ENCODE measurements at regions not wholly inside any gene's neighbourhood (a gene's known extent, or its start where the extent isn't known, plus 50 kb on each side); places are given as distances from the start of the nearest gene placed in this dataset.

- TF ChIP-seq FOXP2 (optimal IDR thresholded peaks at IDR 0.05; ENCODE audit: borderline replicate concordance, extremely low read depth, extremely low read length, insufficient read depth) (no peak), POLR2AphosphoS5 (IDR thresholded peaks at IDR 0.05; ENCODE audit: low read depth, low read length) (no peak), TAF1 (IDR thresholded peaks at IDR 0.05; ENCODE audit: borderline replicate concordance, insufficient read depth, low read length) (no peak), REST (IDR thresholded peaks at IDR 0.05; ENCODE audit: insufficient read depth in 1 of 2, low read depth in 2 of 2, low read length in 2 of 2) (no peak), SIN3A (IDR thresholded peaks at IDR 0.05; ENCODE audit: borderline replicate concordance, insufficient read depth, low read length) (no peak)
Measured at GRCh38 chr11:112318184-112318591, 57.5 kb upstream of the PLET1 start.

GRCh38 chr11:112318661-112319060, 58.0 kb upstream of the PLET1 start:
- TF ChIP-seq REST (IDR thresholded peaks at IDR 0.05; ENCODE audit: insufficient read depth in 1 of 2, low read depth in 2 of 2, low read length in 2 of 2) (no peak), SIN3A (IDR thresholded peaks at IDR 0.05; ENCODE audit: borderline replicate concordance, insufficient read depth, low read length) (no peak)

GRCh38 chr11:112320668-112321067, 60.0 kb upstream of the PLET1 start:
- TF ChIP-seq TAF1 (IDR thresholded peaks at IDR 0.05; ENCODE audit: borderline replicate concordance, insufficient read depth, low read length) (no peak), SIN3A (IDR thresholded peaks at IDR 0.05; ENCODE audit: borderline replicate concordance, insufficient read depth, low read length) (no peak), POLR2AphosphoS5 (IDR thresholded peaks at IDR 0.05; ENCODE audit: low read depth, low read length) (no peak), REST (IDR thresholded peaks at IDR 0.05; ENCODE audit: insufficient read depth in 1 of 2, low read depth in 2 of 2, low read length in 2 of 2) (no peak), FOXP2 (optimal IDR thresholded peaks at IDR 0.05; ENCODE audit: borderline replicate concordance, extremely low read depth, extremely low read length, insufficient read depth) (no peak)

- TF ChIP-seq TAF1 (IDR thresholded peaks at IDR 0.05; ENCODE audit: borderline replicate concordance, insufficient read depth, low read length) (no peak), REST (IDR thresholded peaks at IDR 0.05; ENCODE audit: insufficient read depth in 1 of 2, low read depth in 2 of 2, low read length in 2 of 2) (no peak), POLR2AphosphoS5 (IDR thresholded peaks at IDR 0.05; ENCODE audit: low read depth, low read length) (no peak), SIN3A (IDR thresholded peaks at IDR 0.05; ENCODE audit: borderline replicate concordance, insufficient read depth, low read length) (no peak), FOXP2 (optimal IDR thresholded peaks at IDR 0.05; ENCODE audit: borderline replicate concordance, extremely low read depth, extremely low read length, insufficient read depth) (no peak)
Measured at GRCh38 chr11:112321501-112322172, 61.0 kb upstream of the PLET1 start.
